ENCODE measurements at regions not wholly inside any gene's neighbourhood (a gene's known extent, or its start where the extent isn't known, plus 50 kb on each side); places are given as distances from the start of the nearest gene placed in this dataset.

DNA sequence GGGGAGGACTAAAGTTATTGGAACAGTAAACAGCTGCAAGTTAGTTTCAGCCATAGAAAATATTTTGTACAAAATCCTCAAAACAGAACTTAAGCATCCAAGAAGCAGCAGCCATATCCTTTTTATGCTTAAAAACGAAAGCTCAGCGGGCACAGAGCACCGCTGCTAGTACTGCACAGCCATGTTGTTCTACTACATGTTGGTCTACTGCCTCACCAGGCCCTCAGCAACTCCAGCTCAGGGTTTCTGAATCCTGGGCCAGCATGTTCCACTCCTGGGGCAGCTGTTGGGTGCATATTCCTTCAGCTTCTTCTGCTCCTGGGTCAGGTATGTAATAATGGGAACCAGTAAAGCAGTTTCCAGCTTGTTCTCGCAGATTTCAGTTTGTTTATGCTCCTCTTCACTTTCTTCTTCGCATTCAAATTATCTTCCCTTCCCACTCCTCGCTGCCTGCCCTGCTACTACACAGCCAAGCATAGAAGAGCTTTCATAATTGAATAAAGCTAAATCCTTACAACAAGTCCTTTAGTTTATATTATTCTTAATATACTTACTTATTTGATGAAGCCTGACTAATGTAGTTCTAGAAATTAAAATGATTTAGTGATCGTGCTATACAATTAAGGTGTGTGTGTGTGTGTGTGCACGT lies 820.5 kb upstream of the ATXN8OS start:
- Histone ChIP-seq H3K4me1 (no peaks in the 10 kb centered on the region), H3K36me3 (no peaks in the 10 kb centered on the region), H3K27ac (no peak overlapping the region), H3K27me3 (no peaks in the 10 kb centered on the region), H3K4me3 (no peak overlapping the region), H3K9me3 (no peaks in the 10 kb centered on the region)
- intact Hi-C loops (cut with DNase I) = no loop called here
- TF ChIP-seq, protein P1, sequence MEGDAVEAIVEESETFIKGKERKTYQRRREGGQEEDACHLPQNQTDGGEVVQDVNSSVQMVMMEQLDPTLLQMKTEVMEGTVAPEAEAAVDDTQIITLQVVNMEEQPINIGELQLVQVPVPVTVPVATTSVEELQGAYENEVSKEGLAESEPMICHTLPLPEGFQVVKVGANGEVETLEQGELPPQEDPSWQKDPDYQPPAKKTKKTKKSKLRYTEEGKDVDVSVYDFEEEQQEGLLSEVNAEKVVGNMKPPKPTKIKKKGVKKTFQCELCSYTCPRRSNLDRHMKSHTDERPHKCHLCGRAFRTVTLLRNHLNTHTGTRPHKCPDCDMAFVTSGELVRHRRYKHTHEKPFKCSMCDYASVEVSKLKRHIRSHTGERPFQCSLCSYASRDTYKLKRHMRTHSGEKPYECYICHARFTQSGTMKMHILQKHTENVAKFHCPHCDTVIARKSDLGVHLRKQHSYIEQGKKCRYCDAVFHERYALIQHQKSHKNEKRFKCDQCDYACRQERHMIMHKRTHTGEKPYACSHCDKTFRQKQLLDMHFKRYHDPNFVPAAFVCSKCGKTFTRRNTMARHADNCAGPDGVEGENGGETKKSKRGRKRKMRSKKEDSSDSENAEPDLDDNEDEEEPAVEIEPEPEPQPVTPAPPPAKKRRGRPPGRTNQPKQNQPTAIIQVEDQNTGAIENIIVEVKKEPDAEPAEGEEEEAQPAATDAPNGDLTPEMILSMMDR (IDR thresholded peaks at IDR 0.05) = no peak
- DNase-seq (no peak), ATAC-seq (no peak)

DNA sequence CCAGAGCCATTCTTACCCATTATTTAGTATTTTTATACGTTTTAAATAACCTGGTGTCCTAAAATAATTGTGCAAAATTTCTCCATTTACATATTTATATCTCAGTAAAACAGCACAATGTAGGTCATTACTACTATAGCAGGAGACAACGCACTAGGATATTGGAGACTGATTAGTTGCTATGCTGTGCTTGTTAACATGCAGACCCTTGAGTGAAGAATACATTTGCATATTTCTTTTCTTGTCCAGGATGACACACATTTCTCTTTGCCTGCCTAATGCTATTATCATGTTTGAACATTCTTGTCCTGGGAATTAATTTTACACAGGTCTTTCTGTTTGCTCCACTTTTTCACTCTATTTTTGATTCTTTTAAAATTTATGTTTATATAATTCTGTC lies 823.8 kb upstream of the ATXN8OS start:
- Histone ChIP-seq H3K36me3 (no peaks in the 10 kb centered on the region), H3K4me3 (no peak overlapping the region), H3K27me3 (no peaks in the 10 kb centered on the region), H3K4me1 (no peaks in the 10 kb centered on the region), H3K27ac (no peak overlapping the region), H3K9me3 (no peaks in the 10 kb centered on the region)
- TF ChIP-seq, protein P1 (IDR thresholded peaks at IDR 0.05) = no peak
- ATAC-seq = no peak
- no peak for DNase-seq
- intact Hi-C loops (cut with DNase I) = no loop called here

DNA sequence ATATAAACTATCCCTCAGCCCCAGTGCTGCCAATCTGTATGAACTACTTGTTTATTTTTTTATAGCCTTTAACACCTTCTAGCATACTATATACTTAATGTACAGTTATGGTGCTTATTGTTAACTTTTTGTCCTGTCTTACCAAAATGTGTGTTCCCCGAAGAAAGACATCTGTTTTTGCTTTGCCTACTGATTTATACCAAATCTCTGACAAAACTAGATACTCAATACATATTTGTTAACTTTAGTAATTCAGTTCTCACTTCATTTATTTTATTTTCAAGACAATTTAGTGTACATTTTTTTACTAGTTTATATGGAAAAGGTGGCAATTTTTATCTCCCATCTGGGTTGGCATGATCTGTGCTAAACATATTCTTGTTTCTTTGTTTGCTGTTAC lies 824.3 kb upstream of the ATXN8OS start:
- ATAC-seq (no peak), DNase-seq (no peak)
- Histone ChIP-seq H3K27me3 (no peaks in the 10 kb centered on the region), H3K9me3 (no peaks in the 10 kb centered on the region), H3K4me3 (no peak overlapping the region), H3K27ac (no peak overlapping the region), H3K4me1 (no peaks in the 10 kb centered on the region), H3K36me3 (no peaks in the 10 kb centered on the region)
- TF ChIP-seq, protein P1 (IDR thresholded peaks at IDR 0.05) = no peak
- intact Hi-C loops (cut with DNase I) = no loop called here

DNA sequence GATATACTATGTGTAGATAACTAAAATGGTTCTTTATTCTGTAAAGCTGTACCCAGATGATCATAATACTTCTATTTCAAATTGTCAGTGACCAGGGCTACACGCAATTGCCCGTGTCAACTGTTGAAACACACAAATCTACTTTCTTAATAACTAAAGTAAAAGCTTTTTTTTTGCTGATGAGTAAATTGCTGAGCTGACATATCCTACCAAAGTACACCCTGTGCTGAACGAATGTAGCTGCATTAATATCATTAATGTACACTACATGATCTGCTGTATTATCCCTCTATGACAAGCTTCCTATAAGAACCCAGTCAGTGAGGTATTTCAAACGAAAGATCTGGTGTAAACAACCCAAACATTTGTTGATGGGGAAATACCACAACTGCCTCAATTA lies 827.2 kb upstream of the ATXN8OS start:
- TF ChIP-seq, protein P1 (IDR thresholded peaks at IDR 0.05) = no peak
- H3K4me3 ChIP-seq = no peak overlapping the region

DNA sequence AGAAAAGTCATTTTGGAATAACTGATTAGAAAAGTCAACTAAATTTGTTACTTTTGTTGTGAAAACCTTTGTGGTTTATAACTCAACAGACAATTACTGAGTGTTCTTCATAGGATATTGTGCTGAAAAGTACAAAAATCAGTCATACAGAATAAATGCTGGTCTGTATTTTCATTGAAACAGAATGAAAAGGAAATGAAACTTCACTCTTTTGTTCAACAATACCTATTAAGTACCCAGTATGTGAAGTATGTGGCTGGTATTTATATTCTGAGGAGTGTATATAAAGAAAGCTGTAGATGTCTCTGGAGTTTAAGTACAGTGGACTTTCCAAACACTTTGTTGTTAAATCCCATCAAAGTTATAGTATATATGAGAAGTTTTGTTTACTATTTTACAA lies 828.4 kb upstream of the ATXN8OS start:
- H3K4me3 ChIP-seq = no peak overlapping the region
- no peak overlapping the region for H3K27ac ChIP-seq
- no peaks in the 10 kb centered on the region for H3K36me3 ChIP-seq
- DNase-seq (no peak), ATAC-seq (no peak)
- H3K27me3 ChIP-seq = no peaks in the 10 kb centered on the region
- TF ChIP-seq, protein P1 (IDR thresholded peaks at IDR 0.05) = no peak
- H3K9me3 ChIP-seq = no peaks in the 10 kb centered on the region
- no peaks in the 10 kb centered on the region for H3K4me1 ChIP-seq
- intact Hi-C loops (cut with DNase I) = no loop called here

More for the DNA sequence above, 827.2 kb upstream of the ATXN8OS start:
- H3K27me3 ChIP-seq = no peaks in the 10 kb centered on the region
- ATAC-seq (no peak), DNase-seq (no peak)
- no peaks in the 10 kb centered on the region for H3K9me3 ChIP-seq
- intact Hi-C loops (cut with DNase I) = no loop called here
- H3K36me3 ChIP-seq = no peaks in the 10 kb centered on the region
- no peak overlapping the region for H3K27ac ChIP-seq
- no peaks in the 10 kb centered on the region for H3K4me1 ChIP-seq

DNA sequence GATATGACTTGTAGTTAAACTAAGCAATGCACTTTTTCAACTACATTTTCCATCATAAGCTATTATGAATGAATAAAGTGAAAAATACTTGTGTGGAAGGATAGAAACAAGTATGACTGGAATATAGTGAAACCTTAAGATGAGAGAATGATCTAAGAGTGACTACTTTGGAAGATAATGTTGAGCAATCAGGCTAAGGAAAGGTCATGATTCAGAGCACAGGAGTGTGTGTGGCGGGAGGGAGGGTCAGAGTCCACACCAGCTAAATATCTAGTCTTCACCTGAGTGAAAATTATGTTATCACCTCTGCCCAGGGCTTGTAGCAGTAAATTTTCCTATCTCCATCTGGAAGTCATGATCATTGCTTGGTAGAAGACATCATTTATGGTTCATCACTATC lies 833.4 kb upstream of the ATXN8OS start:
- Histone ChIP-seq H3K4me3 (no peak overlapping the region), H3K9me3 (no peaks in the 10 kb centered on the region), H3K4me1 (no peaks in the 10 kb centered on the region), H3K27ac (no peak overlapping the region), H3K36me3 (no peaks in the 10 kb centered on the region), H3K27me3 (no peaks in the 10 kb centered on the region)
- TF ChIP-seq, protein P1 (IDR thresholded peaks at IDR 0.05) = no peak
- DNase-seq = no peak
- intact Hi-C loops (cut with DNase I) = no loop called here
- no peak for ATAC-seq
